ENCODE measurements at regions not wholly inside any gene's neighbourhood (a gene's known extent, or its start where the extent isn't known, plus 50 kb on each side); places are given as distances from the start of the nearest gene placed in this dataset.

DNA sequence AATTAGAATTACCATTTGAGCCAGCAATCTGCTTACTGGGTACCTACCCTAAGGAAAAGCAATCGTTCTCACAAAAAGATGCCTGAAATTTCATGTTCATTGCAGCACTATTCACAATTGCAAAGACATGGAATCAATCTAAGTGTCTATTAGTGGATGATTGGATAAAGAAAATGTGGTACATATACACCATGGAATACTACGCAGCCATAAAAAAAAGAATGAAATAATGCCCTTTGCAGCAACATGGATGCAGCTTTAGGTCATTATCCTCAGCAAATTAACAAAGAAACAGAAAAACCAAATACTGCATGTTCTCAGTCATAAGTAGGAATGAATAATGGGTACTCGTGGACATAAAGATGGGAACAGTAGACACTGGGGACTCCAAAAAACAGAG, 89.8 kb upstream of the MAP1LC3B2 start:
- intact Hi-C loops (cut with DNase I) = no loop called here
- DNase-seq = no peak

- intact Hi-C loops (cut with DNase I) = no loop called here
- DNase-seq = no peak
Observed at GRCh38 chr12:116471544-116471943, 87.6 kb upstream of the MAP1LC3B2 start.

DNA sequence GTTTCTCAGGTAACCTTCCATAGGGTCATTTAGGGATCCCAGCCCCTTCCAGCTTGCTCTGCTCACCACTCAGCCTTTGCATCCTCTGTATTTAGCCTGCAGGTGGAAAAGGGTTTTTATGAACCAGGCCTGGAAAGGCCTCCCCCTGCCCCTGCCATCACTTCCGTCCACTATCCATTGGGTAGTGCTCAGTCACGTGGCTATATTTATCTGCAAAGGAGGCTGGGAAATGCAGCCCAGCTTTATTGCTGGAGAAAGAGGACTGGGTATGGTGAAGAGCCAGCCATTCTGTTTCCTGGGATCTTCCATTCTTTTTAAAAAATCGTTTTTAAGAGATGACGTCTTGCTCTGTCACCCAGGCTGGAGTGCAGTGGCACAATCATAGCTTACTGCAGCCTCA, 87.0 kb upstream of the MAP1LC3B2 start:
- DNase-seq = no peak
- intact Hi-C loops (cut with DNase I) = no loop called here

- DNase-seq = no peak
- intact Hi-C loops (cut with DNase I) = no loop called here
Observed at GRCh38 chr12:116473416-116473815, 85.8 kb upstream of the MAP1LC3B2 start.

DNA sequence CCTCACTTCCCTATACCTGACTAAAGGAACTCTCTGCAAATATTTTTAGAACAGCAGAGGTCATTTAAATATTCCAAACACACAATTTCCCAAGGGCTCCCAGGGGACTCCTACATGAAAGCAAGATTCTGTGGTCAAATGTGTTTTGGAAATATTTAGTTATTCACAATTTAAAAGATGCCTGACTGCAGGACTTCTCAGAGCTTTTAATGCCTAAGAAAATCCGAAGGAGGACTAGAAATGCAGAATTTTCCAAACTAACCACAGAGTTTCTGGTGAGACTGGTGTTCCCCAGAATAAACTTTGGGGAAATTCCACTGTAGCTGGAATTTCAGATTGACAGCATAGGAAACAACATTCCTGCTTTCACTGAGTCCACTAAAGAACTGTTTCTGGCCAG, 84.8 kb upstream of the MAP1LC3B2 start:
- intact Hi-C loops (cut with DNase I) = no loop called here
- DNase-seq = no peak

DNA sequence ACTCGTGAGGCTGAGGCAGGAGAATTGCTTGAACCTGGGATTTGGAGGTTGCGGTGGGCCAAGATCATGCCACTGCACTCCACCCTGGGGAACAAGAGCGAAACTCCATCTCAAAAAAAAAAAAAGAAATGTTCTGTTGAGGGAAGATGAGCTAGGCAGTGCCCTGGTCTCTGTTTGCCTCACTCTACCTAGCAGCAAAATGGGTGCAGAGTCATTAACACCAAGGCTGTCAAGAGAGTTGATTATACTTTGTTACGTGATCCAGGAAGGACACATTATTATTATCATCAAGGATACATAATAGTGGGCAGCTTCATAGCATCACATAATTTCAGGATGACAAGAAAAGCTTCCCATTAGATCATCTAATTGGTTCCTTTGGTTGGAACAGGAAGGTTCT, 84.3 kb upstream of the MAP1LC3B2 start:
- intact Hi-C loops (cut with DNase I) = no loop called here
- DNase-seq = no peak

DNA sequence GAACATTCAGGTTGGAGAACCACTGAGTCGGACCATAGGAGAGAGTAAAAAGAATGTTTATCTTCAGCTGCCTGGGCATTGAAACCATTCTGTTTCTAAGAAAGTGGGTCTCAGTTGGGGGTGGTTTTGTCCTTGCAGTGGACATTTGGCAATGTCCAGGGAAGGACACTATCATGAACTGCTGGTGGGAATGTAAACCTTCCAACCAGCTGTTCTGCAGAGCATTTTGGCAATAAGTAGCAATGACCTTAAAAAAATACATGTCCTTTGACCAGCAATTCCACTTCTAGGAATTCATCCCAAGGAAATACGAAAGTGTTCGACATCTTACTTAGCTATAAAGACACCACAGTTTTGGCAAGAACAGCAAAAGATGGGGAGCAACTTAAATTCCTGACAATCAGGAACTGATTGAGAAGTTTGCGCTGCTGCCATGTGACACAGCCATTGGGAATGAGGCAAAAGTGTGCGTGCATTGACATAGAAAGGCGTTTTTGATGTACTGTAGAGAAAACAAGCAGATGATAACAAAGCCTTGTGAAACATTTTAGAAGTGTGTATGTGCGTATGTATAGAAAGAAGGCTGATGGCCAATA, 82.9 kb upstream of the MAP1LC3B2 start:
- intact Hi-C loops (cut with DNase I) = no loop called here
- DNase-seq = no peak

- intact Hi-C loops (cut with DNase I) = no loop called here
- DNase-seq = no peak
Observed at GRCh38 chr12:116478243-116478773, 80.9 kb upstream of the MAP1LC3B2 start.

DNA sequence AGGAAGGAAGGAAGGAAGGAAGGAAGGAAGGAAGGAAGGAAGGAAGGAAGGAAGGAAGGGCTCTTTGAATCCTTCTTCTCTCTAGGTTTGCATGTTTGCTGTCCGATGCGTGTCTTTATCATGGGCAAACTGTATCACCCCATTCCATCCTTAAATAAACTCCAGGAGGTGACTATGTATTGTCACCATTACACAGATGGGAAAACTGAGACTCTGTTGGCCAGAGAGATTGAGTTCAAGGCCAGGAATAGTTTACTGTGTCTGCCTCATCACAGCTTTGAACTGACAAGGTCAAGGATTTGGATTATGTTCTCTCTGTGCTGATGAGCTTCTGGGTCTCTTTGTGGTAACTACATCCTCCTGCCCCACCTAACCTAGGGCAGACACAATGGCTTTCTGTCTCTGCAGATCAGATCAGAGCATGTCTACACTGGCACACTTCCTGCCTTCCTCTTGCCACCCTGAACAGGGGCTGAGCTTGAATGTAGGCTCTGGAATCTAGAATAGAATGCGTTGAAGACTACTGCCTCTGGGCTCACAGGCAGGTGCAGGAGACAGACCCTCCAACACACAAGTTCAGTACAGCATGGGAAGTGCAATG, 78.9 kb upstream of the MAP1LC3B2 start:
- intact Hi-C loops (cut with DNase I) = no loop called here
- DNase-seq = no peak

- intact Hi-C loops (cut with DNase I) = no loop called here
- DNase-seq = no peak
Observed at GRCh38 chr12:116481726-116482125, 77.5 kb upstream of the MAP1LC3B2 start.

DNA sequence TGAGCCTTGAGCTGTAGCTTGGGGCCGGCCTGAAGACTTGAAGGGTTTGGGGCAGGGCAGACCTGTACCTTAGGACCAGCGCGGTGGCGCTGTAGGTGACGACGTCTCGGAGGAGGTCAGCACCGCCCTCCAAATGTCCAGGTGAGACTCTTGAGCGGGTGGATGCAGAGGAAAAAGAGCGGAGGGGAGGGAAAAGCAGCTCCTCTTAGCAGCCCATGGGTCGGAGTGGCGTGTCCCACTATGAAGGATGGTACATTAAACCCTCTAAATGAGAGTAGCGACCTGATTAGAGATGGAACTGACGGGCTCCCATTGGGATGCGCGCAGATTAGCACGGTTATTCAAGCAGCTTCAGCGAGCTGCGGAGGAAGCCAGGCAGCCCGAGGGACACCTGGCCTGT, 77.0 kb upstream of the MAP1LC3B2 start:
- intact Hi-C loops (cut with DNase I) = no loop called here

GRCh38 chr12:116482859-116483258, 76.3 kb upstream of the MAP1LC3B2 start:
- intact Hi-C loops (cut with DNase I) = no loop called here
- DNase-seq = no peak

More for the DNA sequence above, 77.0 kb upstream of the MAP1LC3B2 start:
- DNase-seq = no peak

- intact Hi-C loops (cut with DNase I) = no loop called here
- DNase-seq = no peak
Observed at GRCh38 chr12:116483959-116484750, 75.0 kb upstream of the MAP1LC3B2 start.

GRCh38 chr12:116484807-116485206, 74.4 kb upstream of the MAP1LC3B2 start:
- intact Hi-C loops (cut with DNase I) = no loop called here
- no peak for DNase-seq

DNA sequence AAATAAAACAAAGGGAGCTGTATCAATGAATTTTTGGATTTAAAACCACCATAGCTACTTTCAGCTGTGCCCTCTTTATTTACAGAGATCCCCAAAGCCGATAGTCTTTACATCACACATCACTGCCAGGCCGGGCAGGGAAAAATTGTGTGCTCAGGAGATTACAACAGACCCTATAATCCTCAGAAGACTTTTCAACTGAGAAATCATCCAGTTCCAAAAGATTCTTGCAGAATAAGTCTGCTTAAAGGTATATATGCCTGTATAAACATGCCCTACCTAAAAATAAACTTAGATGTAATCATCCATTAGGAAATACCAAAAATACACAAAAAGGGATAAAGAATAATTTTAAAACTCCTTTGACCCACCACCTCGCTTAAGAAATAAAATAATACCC, 70.1 kb upstream of the MAP1LC3B2 start:
- intact Hi-C loops (cut with DNase I) = no loop called here

DNA sequence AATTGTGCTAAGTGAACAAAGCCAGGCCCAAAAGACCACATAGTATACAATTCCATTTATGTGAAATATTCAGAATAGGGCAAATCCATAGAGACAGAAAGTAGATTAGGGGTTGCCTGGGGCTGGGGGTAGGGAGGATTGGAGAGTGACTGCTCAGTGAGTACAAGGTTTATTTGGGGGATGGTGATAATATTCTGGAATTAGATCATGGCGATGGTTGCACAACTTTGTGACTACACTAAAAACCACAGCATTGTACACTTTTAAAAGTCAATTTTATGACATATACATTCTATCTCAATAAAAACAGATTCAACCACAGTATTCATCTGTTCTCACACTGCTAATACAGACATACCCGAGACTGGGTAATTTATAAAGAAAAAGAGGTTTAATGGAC, 68.7 kb upstream of the MAP1LC3B2 start:
- DNase-seq = no peak
- intact Hi-C loops (cut with DNase I) = no loop called here

More for the DNA sequence above, 70.1 kb upstream of the MAP1LC3B2 start:
- no peak for DNase-seq

GRCh38 chr12:116492703-116493324, 66.4 kb upstream of the MAP1LC3B2 start:
- DNase-seq = no peak
- intact Hi-C loops (cut with DNase I) = no loop called here

- DNase-seq = no peak
- intact Hi-C loops (cut with DNase I) = no loop called here
Observed at GRCh38 chr12:116495260-116495659, 63.9 kb upstream of the MAP1LC3B2 start.

DNA sequence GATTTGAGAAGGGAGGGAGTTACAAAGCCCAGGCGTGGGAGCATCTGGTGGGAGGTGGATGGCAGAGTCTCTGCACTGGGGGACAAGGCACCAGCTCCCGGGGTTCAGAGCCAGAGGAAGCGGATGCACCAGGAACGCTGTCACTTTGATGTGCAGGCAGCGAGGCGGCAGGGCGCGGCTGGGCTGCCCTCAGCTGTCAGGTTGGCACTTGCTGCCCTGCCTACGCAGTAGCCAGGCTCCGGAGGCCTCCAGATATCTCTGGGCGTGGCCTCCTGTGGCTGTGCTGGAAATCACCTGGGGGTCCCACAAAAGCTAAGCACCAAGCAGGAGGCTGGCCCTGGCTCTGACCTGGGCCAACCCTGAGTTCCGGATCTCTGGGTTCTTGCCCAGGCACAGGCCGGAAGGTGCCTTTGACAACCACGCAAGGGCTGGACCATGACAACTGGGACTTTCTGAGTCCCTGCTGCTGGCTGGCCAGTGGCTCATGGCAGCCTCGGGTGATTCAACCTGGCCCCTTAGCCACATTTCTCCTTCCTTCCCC, 62.1 kb upstream of the MAP1LC3B2 start:
- intact Hi-C loops (cut with DNase I) = no loop called here
- DNase-seq = no peak

GRCh38 chr12:116498471-116498870, 60.7 kb upstream of the MAP1LC3B2 start:
- no peak for DNase-seq
- intact Hi-C loops (cut with DNase I) = no loop called here
